GM21717 (cell line): ENCODE measurements at regions not wholly inside any gene's neighbourhood (a gene's known extent, or its start where the extent isn't known, plus 50 kb on each side); places are given as distances from the start of the nearest gene placed in this dataset.

Experiments used
- ATAC-seq: cut with Tn5 transposase; IDR thresholded peaks from one replicate; pipeline ENCODE4 v1.9.1; 2021; ENCODE audit warnings: mild to moderate bottlenecking, moderate library complexity; ENCODE audit not compliant: unreplicated experiment

DNA sequence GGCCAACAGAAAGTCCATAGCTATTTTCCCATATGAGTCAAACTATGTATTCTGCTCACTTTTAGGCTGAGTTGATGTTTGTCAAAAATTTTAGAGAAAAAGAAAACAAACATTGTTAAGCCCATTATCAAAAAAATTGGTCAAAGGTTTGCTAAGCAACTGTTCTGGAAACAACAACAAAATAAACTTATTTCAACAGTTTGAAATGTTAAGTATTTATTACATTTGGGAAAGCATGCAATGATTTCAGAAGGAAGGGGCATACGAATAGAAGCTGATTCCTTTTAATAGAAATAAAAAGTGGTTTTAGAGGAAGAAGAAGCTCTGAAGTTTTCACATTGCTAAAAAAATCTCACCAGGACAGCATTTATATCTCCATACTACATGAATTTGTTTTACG is 1837.5 kb upstream of the CELF4 start:
- no peak for ATAC-seq

DNA sequence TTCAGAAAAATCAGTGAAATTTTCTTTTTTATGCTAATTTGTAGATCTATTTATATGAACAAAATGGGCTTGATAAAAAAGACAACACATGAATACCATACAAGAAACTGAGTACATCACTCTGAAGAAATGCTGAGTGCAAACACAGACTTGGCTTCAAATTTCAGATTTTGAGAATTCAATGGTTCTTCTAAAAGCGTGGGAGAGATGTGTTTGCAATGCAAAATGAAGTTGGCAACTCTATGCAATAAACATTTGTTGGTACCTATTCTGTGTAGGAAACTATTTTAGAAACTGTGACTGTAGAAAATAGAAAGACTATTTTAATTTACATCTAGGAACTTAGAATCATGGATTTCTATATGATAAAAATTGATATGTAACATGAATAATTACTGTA is 1834.1 kb upstream of the CELF4 start:
- no peak for ATAC-seq

GRCh38 chr18:39396168-39396567 is 1830.6 kb upstream of the CELF4 start:
- no peak for ATAC-seq

DNA sequence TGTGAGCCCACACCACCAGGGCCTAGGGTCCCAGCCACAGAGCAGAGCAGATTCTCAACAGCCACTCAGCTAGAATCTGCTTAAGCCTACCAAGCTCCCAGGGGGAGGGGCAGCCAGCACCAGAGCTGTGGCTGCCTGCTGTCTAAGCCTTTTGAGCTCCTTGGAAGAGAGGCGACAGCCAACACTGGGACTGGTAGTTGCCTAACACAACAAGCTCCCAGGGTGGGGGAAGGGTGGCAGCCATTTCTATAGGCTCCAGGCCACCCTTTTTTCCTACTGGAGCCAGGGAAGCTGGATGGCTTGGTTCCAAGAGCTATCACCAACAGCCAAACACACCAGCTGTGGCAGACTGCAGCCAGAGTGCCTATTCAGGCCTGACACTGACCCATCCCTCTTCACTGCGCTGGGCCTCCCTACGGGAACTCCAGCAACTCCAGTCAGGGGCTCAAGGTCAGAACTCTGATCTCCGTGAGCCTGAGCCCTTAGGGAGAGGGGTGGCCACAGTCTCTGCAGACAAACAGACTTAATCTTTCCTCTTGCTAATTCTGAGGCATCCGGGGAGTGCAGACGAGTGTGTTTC is 1824.3 kb upstream of the CELF4 start:
- ATAC-seq = no peak

- ATAC-seq = no peak
Observed at GRCh38 chr18:39380866-39381265, 1815.3 kb upstream of the CELF4 start.

DNA sequence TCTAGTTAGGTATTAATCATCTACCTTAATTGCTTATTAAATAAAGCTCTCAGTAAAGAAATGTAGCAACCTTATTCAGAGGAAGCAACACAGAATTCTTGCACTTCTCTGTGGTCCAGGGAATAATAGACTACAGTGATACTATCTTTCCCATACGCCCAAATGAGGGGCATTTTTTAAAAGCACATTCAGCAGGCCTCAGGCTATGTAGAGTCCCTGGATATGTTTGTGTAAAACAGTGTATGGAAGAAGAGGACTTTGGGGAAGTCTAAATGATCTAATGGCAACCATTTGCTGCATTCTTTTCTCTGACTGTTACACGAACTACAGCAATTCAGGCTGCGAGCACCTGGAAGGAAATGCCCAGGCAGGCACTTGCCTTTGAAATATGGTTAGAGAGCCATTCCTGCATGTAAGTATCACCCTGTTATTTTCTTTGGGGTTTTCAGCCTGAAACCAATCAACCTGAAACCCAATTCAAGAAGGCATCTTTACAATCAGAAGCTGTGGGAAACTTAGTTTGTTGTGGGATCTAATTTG is 1814.7 kb upstream of the CELF4 start:
- no peak for ATAC-seq

DNA sequence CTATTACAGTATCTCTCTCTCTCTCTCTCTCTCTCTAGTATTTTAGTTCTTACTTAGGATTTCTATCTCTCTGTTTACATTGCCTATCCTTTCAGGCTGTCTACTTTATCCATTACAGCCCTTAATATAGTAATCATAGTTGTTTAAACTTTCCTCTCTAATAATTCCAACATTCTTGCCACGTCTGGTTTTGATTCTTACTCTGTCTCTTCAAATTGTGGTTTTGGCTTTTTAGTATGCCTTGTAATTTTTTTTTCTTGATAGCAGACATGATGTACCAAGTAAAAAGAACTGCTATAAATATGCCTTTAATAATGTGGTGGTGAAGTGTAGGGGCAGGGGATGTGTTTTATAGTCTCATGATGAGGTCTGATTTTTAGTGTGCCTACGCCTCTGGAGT is 1809.5 kb upstream of the CELF4 start:
- ATAC-seq = no peak

- ATAC-seq = no peak
Observed at GRCh38 chr18:39371996-39372395, 1806.4 kb upstream of the CELF4 start.

- ATAC-seq = no peak
Observed at GRCh38 chr18:39366656-39367055, 1801.1 kb upstream of the CELF4 start.

GRCh38 chr18:39365836-39366485 is 1800.4 kb upstream of the CELF4 start:
- no peak for ATAC-seq

GRCh38 chr18:39360072-39360471 is 1794.5 kb upstream of the CELF4 start:
- ATAC-seq = no peak

- no peak for ATAC-seq
Observed at GRCh38 chr18:39359636-39360035, 1794.0 kb upstream of the CELF4 start.

DNA sequence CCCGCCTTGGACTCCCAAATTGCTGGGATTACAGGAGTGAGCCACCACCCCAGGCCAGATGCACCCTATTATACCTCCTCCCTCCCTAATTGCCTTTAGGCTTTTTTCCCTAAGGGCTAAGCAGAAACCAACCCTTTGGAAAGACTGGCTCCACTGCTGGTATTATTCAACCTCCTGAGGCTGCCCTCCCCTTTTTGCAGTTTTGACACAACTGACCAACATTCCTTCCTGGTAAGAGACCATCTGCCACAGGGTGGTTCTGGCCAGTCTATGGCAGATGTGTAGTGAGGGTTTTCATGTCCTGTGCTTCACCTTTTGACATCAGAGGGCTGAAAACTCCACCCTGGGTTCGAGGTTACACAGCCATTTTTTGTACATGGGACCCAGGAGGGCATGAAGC is 1785.3 kb upstream of the CELF4 start:
- ATAC-seq = no peak

- ATAC-seq = no peak
Observed at GRCh38 chr18:39349801-39350200, 1784.2 kb upstream of the CELF4 start.

DNA sequence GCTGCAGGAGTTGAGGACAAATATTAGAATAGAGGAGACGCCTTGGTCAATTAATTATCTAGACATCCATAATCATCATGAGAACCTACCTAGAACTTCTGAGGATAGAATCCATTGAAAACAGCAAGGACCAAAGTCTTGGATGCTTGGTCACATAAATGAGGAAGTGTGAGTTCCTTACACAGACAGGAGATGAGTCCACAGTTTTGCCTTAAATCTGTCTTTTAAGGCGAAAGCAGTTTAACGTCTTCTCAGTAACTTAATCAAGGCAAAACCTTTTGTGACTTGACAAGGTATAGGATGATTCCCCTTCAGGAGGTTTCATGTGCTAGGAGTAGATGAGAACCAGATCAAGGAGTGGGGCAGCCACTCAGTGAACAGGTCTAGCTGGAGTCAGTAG is 1783.2 kb upstream of the CELF4 start:
- ATAC-seq = no peak

DNA sequence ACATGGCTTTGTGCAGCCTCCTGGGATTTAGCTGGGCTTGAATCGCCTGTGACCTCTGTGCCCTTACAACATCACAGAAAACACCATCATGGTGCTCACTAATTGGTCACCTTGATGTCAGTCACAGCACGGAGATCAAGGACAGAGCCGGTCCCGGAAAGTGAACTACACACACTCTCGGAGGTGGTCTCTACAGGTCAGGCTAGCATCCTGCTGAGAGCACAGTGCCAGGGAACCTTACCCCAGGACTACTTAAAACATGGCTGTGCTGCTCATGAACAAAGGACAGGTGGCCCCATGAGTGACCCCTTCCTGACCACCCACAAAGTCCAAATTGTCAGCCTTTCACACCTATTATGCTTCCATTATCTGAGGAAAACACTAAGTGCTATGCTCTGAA is 1782.1 kb upstream of the CELF4 start:
- no peak for ATAC-seq

- no peak for ATAC-seq
Observed at GRCh38 chr18:39346916-39347315, 1781.3 kb upstream of the CELF4 start.

DNA sequence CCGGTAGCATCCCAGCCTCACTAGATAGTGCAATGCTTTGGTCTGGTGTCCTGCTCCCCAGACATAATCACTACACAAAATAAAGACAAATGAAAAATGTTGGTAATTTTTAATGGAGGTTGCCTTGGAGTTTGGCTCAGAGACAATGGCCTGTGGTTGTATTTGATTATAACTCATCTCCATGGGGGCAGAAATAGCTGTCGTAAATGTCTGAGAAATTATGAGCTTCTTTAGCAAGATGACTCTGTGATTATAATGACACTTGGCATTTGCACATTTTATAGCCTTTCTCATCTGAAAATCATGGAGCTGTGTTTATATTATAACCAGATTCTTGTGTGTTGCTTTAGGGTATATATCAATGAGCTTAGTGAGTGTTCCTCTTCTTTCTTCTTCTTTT is 1779.7 kb upstream of the CELF4 start:
- ATAC-seq = no peak

DNA sequence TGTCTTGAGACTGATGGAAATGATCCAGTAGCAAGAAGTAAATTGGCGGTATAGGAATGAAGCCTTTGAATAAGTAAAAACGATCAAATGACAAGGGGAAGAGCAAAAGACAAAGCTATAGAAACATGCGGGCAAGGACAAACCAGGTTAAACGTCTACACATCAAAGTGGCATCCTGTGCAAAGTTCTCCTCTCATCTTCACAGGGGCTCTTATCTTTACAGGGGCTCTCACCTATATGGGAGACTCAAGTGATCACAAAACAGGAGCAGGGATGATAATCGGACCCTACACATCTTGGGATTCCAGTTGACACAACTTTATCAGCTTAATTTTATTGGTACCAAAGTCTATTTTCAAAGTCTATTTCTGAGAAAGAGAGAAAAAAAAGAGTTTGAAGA is 1778.9 kb upstream of the CELF4 start:
- ATAC-seq = no peak

DNA sequence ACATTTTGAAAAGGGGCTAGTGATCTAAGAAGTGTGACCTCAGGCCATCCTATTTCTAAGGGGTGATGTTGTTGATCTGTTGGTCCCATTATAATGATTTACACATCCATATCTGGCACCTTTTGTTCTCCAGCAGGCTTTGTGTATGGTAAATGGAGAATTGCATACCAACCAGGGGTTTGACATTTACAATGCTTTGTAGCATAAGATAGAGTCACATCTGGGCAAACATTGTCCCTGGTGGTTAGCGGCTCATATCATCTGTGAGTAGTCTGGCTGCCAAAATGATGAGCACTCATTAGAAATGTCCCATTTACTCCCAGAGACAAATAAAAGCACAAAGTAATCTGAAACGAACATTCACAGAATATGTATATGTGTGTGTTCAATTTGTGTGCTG is 1775.5 kb upstream of the CELF4 start:
- ATAC-seq = no peak

DNA sequence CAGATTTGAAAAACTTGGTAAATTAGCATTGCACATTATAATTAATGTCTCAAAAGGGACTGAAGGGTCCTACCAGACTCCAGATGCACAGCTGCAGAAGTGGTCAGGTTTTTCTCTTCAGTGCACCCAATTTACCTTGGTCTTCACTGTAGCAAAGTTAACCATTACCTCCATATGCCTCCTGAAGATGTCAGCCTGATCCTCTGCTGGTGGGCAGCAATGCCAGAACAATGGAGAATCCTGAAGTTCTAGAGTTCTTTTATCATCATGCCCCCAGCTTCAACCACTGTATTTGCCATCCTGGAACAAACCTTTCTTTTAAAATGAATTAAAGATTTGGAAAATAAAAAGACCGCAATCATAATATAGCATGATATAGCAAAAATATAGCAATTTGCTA is 1774.8 kb upstream of the CELF4 start:
- no peak for ATAC-seq

DNA sequence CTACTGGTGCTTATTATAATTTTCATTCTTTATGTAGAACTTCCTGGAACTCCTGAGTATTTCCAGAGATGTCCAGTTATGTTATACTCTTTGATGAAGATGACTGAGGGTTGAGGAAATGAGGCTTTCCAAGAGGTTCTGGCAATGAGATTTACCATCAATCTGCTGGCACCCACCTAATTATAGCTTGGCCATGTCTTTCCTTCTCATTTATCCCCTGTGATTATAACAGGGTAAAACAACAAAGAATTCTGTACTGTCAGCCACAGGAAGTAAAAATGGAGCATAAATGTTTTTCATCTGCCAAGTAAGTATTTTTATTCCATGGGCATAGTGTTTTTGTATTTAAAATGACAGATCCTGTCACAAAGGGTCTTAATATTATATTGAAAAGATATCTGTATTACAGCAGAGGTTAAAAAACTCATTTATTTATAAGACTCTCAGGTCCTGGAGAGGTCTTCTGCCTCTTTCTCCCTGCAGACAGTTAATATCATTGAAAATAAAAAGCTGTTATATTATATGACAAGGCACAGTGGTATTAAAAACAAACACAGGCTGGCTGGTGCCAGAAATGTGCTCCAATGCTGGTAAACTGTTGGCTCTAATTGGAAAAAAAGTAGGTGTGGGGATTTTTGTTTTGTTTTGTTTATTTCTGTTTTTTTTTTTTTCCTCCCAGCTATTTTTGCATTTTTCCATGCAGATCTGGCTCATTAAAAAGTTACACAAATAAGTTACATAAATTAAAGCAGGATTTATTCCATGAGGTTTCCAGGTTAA is 1764.1 kb upstream of the CELF4 start:
- ATAC-seq = no peak
